Common myeloid progenitor, CD34-positive (primary cell): ENCODE measurements at regions not wholly inside any gene's neighbourhood (a gene's known extent, or its start where the extent isn't known, plus 50 kb on each side); places are given as distances from the start of the nearest gene placed in this dataset.

Experiments used
- CTCF ChIA-PET: fragments of 350-600 bp; sonication (Branson Sonifier 250); formaldehyde crosslinking; loops from one replicate; lab custom pipeline; 2021; ENCODE audit warnings: antibody characterized with exemption; lab: Charles Lee
- POLR2A ChIA-PET: fragments of 350-600 bp; sonication (Branson Sonifier 250); formaldehyde crosslinking; loops from one replicate; lab custom pipeline; 2021; ENCODE audit warnings: antibody characterized with exemption; lab: Charles Lee
- DNase-seq, 3 donors: peaks; one replicate each; pipeline versions ENCODE4 v3.0.0 to v3.0.0-alpha.2; 2013
- H3K27ac ChIP-seq, 2 experiments: 1 replicate in 1 of 2; 2 replicates in 1 of 2; pipeline ENCODE4 v1.7.0; 2013; ENCODE audit warnings: inconsistent platforms in 2 of 2, low read length in 2 of 2, mild to moderate bottlenecking in 2 of 2, low read depth in 1 of 2, moderate library complexity in 1 of 2; ENCODE audit not compliant: severe bottlenecking in 2 of 2, insufficient read depth in 1 of 2, poor library complexity in 1 of 2
- H3K27me3 ChIP-seq, 5 experiments: replicated peaks in 2 of 5; 1 replicate in 3 of 5; 2 replicates in 2 of 5; pipeline versions ENCODE4 v1.6.1 to v1.7.0; 2013; ENCODE audit warnings: low read length in 4 of 5, mild to moderate bottlenecking in 2 of 5, moderate library complexity in 2 of 5, inconsistent platforms in 1 of 5; ENCODE audit not compliant: insufficient read depth in 5 of 5, control insufficient read depth in 4 of 5
- H3K36me3 ChIP-seq, 4 experiments: 1 replicate in 2 of 4; 2 replicates in 2 of 4; pipeline versions ENCODE4 v1.6.1 to v1.7.0; 2013; ENCODE audit warnings: low read length in 3 of 4, control low read depth in 1 of 4, mild to moderate bottlenecking in 1 of 4; ENCODE audit not compliant: control insufficient read depth in 4 of 4, insufficient read depth in 4 of 4
- H3K4me1 ChIP-seq, 4 experiments: 1 replicate in 3 of 4; 2 replicates in 1 of 4; pipeline versions ENCODE4 v1.6.1 to v1.7.1; 2013; ENCODE audit warnings: low read length in 3 of 4, mild to moderate bottlenecking in 3 of 4, control low read depth in 1 of 4, inconsistent platforms in 1 of 4, moderate library complexity in 1 of 4; ENCODE audit not compliant: control insufficient read depth in 4 of 4, insufficient read depth in 4 of 4; ENCODE audit errors: control extremely low read depth in 1 of 4
- H3K4me3 ChIP-seq, 7 experiments: 1 replicate in 4 of 7; 2 replicates in 3 of 7; pipeline versions ENCODE4 v1.5.1 to v1.7.0; 2013; ENCODE audit warnings: mild to moderate bottlenecking in 7 of 7, low read length in 6 of 7, moderate library complexity in 6 of 7, inconsistent platforms in 2 of 7, low read depth in 2 of 7, control low read depth in 1 of 7; ENCODE audit not compliant: insufficient read depth in 4 of 7, control insufficient read depth in 1 of 7; ENCODE audit errors: extremely low read depth in 1 of 7
- H3K9me3 ChIP-seq, 5 experiments: 1 replicate in 4 of 5; 2 replicates in 1 of 5; pipeline versions ENCODE4 v1.6.1 to v1.7.1; 2013; ENCODE audit warnings: low read length in 4 of 5, mild to moderate bottlenecking in 2 of 5, inconsistent platforms in 1 of 5, low read depth in 1 of 5, moderate library complexity in 1 of 5; ENCODE audit not compliant: control insufficient read depth in 4 of 5, insufficient read depth in 2 of 5; ENCODE audit errors: control extremely low read depth in 1 of 5
- WGBS: methylation state at CpG from one replicate; pipeline ENCODE4 v1.1.5; 2013; ENCODE audit not compliant: insufficient coverage; 5-methylcytosine and 5-hydroxymethylcytosine counted together

GRCh38 chr22:48675830-48676145 is 1151.9 kb downstream of the BRD1 start:
- Histone ChIP-seq H3K4me1 (no peaks in the 10 kb centered on the region), H3K36me3 (no peaks in the 10 kb centered on the region), H3K4me3 (no peak overlapping the region), H3K27me3 (no peaks in the 10 kb centered on the region), H3K27ac (no peak overlapping the region), H3K9me3 (peaks cover 3 to 27% (median 16%) of the 10 kb centered on the region in 5 experiments)
- DNase-seq, result no peak
- 100% methylated on average over 4 of the region's 4 CpGs for WGBS
- POLR2A ChIA-PET, result no interaction called here
- CTCF ChIA-PET, result no interaction called here

DNA sequence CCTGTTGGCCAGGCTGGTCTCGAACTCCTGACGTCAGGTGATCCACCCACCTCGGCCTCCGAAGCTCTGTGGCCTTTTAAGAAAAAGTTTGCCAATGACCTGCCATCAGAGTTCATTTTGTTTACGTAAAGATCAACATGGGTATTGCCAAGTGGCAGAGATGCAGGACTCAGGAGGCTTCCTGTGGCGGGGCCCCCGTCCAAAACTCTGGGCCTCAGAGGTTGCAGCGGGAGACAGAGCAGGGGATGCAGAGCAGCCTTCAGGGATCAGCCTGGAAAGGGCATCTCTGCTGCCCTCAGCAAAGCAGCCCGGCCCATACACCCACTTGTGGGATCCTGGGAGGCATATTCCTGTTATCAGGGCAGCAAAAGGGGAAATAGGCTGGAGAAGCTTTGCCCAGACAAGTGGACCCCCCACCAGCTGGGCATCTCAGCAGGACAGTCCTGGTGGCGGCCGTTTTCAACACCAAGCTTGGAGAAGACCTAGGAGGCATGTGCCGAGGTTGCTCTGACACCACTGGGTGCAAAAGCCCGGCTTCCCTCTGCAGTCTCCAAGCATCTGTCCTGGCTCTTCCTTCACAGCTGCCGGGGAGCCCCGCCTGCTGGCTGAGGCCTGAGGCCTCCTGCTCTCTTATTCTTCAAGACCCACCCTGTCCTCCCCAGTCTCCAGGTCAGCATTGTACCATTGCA is 1152.4 kb downstream of the BRD1 start:
- no peak overlapping the region for H3K4me3 ChIP-seq
- CTCF ChIA-PET, result no interaction called here
- H3K27me3 ChIP-seq, result no peaks in the 10 kb centered on the region
- no peak for DNase-seq
- POLR2A ChIA-PET, result no interaction called here
- peaks cover 3 to 27% (median 16%) of the 10 kb centered on the region in 5 experiments for H3K9me3 ChIP-seq
- H3K27ac ChIP-seq, result no peak overlapping the region
- WGBS, result 95% methylated on average over 14 of the region's 15 CpGs
- H3K36me3 ChIP-seq, result no peaks in the 10 kb centered on the region
- H3K4me1 ChIP-seq, result no peaks in the 10 kb centered on the region

DNA sequence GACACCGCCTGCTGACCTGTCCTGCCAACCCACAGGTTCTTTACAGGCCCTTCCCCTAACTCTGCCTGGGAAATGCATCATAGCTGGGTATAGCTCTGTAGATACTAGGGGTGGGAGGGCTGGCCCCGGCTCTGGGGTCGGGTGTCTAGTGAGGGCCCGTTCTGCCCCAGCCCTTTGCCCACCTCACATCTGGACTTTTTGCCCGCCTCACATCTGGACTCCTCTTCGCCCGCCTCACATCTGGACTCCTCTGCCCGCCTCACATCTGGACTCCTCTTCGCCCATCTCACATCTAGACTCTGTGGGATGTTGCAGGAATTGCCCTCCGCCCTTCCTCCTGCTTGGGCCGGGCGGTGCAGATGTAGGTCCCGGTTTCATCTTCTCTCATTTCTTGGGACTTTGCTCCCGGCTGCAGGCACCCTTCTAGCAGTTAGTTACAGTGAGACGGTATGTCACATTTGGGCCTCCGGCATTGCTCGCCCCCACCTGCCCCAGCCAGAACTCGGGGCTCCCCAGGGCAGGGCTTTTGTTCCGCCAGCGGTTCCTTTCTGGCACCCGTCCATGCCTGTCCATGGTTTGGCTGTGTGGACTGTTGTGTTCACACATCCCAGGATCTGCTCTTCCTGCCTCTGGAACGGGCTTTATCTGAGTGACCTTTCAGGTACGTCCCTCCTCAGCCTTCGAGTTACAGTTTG is 1153.7 kb downstream of the BRD1 start:
- ChIA-PET CTCF (no interaction called here), POLR2A (no interaction called here)
- Histone ChIP-seq H3K27ac (no peak overlapping the region), H3K36me3 (no peaks in the 10 kb centered on the region), H3K27me3 (no peaks in the 10 kb centered on the region), H3K4me3 (no peak overlapping the region), H3K9me3 (peaks cover 3 to 27% (median 17%) of the 10 kb centered on the region in 5 experiments), H3K4me1 (no peaks in the 10 kb centered on the region)
- WGBS, result 95% methylated on average over 20 of the region's 24 CpGs
- DNase-seq, result no peak

GRCh38 chr22:48672387-48672786 is 1155.3 kb downstream of the BRD1 start:
- POLR2A ChIA-PET, result no interaction called here
- no peak for DNase-seq
- H3K9me3 ChIP-seq, result peaks cover 3 to 27% (median 17%) of the 10 kb centered on the region in 5 experiments
- no peaks in the 10 kb centered on the region for H3K4me1 ChIP-seq
- H3K27ac ChIP-seq, result no peak overlapping the region
- WGBS, result no CpG with 5 or more reads among the region's 3 CpGs
- CTCF ChIA-PET, result no interaction called here
- no peaks in the 10 kb centered on the region for H3K36me3 ChIP-seq
- H3K27me3 ChIP-seq, result no peaks in the 10 kb centered on the region
- H3K4me3 ChIP-seq, result no peak overlapping the region

DNA sequence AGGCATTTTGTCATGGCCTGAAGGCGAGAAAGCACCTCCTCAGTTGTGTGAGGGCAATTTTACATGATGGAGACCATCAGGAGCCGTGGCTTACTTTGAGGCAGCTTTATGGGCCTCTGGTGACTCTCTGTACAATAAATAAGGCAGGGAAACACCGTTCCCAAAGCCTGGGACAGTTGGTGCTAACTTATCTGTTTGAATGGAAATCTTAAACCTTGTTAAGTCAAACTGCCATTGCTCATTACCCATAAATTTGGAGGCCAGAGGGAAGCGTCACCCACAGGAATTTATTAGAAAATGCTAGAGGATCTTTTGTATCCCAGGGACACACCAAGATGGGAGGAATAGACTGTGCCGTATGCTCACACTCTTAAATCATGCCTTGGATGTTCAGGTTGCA is 1156.9 kb downstream of the BRD1 start:
- Histone ChIP-seq H3K36me3 (no peaks in the 10 kb centered on the region), H3K4me1 (no peaks in the 10 kb centered on the region), H3K27me3 (no peaks in the 10 kb centered on the region), H3K27ac (no peak overlapping the region), H3K9me3 (peaks cover 3 to 27% (median 17%) of the 10 kb centered on the region in 5 experiments), H3K4me3 (no peak overlapping the region)
- 90% methylated on average over 5 of the region's 5 CpGs for WGBS
- ChIA-PET CTCF (no interaction called here), POLR2A (no interaction called here)
- no peak for DNase-seq

- CTCF ChIA-PET, result no interaction called here
- H3K36me3 ChIP-seq, result no peaks in the 10 kb centered on the region
- H3K4me1 ChIP-seq, result no peaks in the 10 kb centered on the region
- H3K27ac ChIP-seq, result no peak overlapping the region
- WGBS, result 91% methylated on average over 21 of the region's 23 CpGs
- peaks cover 3 to 27% (median 17%) of the 10 kb centered on the region in 5 experiments for H3K9me3 ChIP-seq
- H3K4me3 ChIP-seq, result no peak overlapping the region
- H3K27me3 ChIP-seq, result no peaks in the 10 kb centered on the region
- POLR2A ChIA-PET, result no interaction called here
- no peak for DNase-seq
These were observed 1157.5 kb downstream of the BRD1 start for GRCh38 chr22:48669986-48670716.

DNA sequence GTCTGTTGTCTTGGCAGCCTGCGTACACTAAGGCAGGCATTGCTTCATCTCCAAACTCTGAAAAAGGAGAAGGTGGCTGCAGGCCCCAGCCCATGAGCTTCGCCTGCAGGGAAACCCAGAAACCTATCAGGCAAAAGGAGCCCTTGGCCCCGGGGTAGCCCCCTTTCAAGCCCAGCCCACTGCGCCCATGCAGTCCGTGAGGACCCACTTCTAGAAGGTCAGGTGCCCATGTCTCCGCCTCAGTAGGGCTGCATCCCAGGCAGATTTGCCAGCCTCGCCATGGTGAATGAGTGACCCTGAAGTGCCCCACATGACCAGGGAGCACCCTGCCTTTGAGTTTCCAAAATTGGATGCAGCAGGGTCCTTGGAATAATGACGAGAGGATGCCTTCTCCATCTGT is 1158.4 kb downstream of the BRD1 start:
- no peak overlapping the region for H3K27ac ChIP-seq
- 78% methylated on average over 7 of the region's 8 CpGs for WGBS
- no peak for DNase-seq
- H3K9me3 ChIP-seq, result peaks cover 3 to 27% (median 18%) of the 10 kb centered on the region in 5 experiments
- H3K27me3 ChIP-seq, result no peaks in the 10 kb centered on the region
- H3K4me3 ChIP-seq, result no peak overlapping the region
- H3K36me3 ChIP-seq, result no peaks in the 10 kb centered on the region
- H3K4me1 ChIP-seq, result no peaks in the 10 kb centered on the region
- POLR2A ChIA-PET, result no interaction called here
- CTCF ChIA-PET, result no interaction called here
